Activated T-helper 17 cell treated with anti-CD3 and anti-CD28 coated beads, Interleukin-2, amount 50 U/mL, for 72 hours (primary cell): ENCODE measurements at regions not wholly inside any gene's neighbourhood (a gene's known extent, or its start where the extent isn't known, plus 50 kb on each side); places are given as distances from the start of the nearest gene placed in this dataset.

Experiments used
- ATAC-seq: fragments of 150-1000 bp; cut with Tn5 transposase; replicated peaks from 2 replicates; pipeline ENCODE4 v1.10.0; 2021; ENCODE audit warnings: mild to moderate bottlenecking, moderate library complexity
- H3K27ac Mint-ChIP-seq: one replicate; pipeline ENCODE4 v1.8.0; 2022; ENCODE audit warnings: mixed read lengths
- H3K27me3 Mint-ChIP-seq: one replicate; pipeline ENCODE4 v1.8.0; 2022; ENCODE audit warnings: mixed read lengths
- H3K36me3 Mint-ChIP-seq: one replicate; pipeline ENCODE4 v1.8.0; 2022; ENCODE audit warnings: low read depth, mild to moderate bottlenecking, mixed read lengths
- H3K4me1 Mint-ChIP-seq: one replicate; pipeline ENCODE4 v1.8.0; 2022; ENCODE audit warnings: mixed read lengths
- H3K4me3 Mint-ChIP-seq: one replicate; pipeline ENCODE4 v1.8.0; 2022; ENCODE audit warnings: mild to moderate bottlenecking, mixed read lengths
- H3K9me3 Mint-ChIP-seq: one replicate; pipeline ENCODE4 v1.8.0; 2022; ENCODE audit warnings: mixed read lengths

- Mint-ChIP-seq H3K27ac (no peak overlapping the region), H3K27me3 (no peaks in the 10 kb centered on the region), H3K36me3 (no peaks in the 10 kb centered on the region), H3K4me3 (no peak overlapping the region), H3K9me3 (peaks cover 3% of the 10 kb centered on the region), H3K4me1 (no peaks in the 10 kb centered on the region)
- no peak for ATAC-seq
Observed at GRCh38 chr20:42020316-42020715, 402.1 kb upstream of the CHD6 start.

- no peak overlapping the region for H3K27ac Mint-ChIP-seq
- ATAC-seq, result no peak
- no peaks in the 10 kb centered on the region for H3K36me3 Mint-ChIP-seq
- H3K4me3 Mint-ChIP-seq, result no peak overlapping the region
- no peaks in the 10 kb centered on the region for H3K27me3 Mint-ChIP-seq
- H3K4me1 Mint-ChIP-seq, result no peaks in the 10 kb centered on the region
- H3K9me3 Mint-ChIP-seq, result peaks cover 8% of the 10 kb centered on the region
Observed at GRCh38 chr20:42018979-42019378, 400.8 kb upstream of the CHD6 start.

GRCh38 chr20:42010090-42010489 is 391.9 kb upstream of the CHD6 start:
- no peak for ATAC-seq

GRCh38 chr20:42007251-42007650 is 389.1 kb upstream of the CHD6 start:
- H3K9me3 Mint-ChIP-seq, result peaks cover 4% of the 10 kb centered on the region
- no peaks in the 10 kb centered on the region for H3K36me3 Mint-ChIP-seq
- H3K4me3 Mint-ChIP-seq, result no peak overlapping the region
- peaks cover 3% of the 10 kb centered on the region for H3K27me3 Mint-ChIP-seq
- no peak for ATAC-seq
- H3K4me1 Mint-ChIP-seq, result no peaks in the 10 kb centered on the region
- no peak overlapping the region for H3K27ac Mint-ChIP-seq

More at GRCh38 chr20:42010090-42010489, 391.9 kb upstream of the CHD6 start:
- Mint-ChIP-seq H3K4me1 (no peaks in the 10 kb centered on the region), H3K9me3 (peaks cover 9% of the 10 kb centered on the region), H3K27ac (no peak overlapping the region), H3K4me3 (no peak overlapping the region), H3K27me3 (peaks cover 3% of the 10 kb centered on the region), H3K36me3 (no peaks in the 10 kb centered on the region)

GRCh38 chr20:42005211-42005610 is 387.0 kb upstream of the CHD6 start:
- Mint-ChIP-seq H3K4me3 (no peak overlapping the region), H3K9me3 (peaks cover 3% of the 10 kb centered on the region), H3K27me3 (peaks cover 3% of the 10 kb centered on the region), H3K27ac (no peak overlapping the region), H3K4me1 (no peaks in the 10 kb centered on the region), H3K36me3 (no peaks in the 10 kb centered on the region)
- no peak for ATAC-seq

- Mint-ChIP-seq H3K27ac (no peak overlapping the region), H3K27me3 (peaks cover 3% of the 10 kb centered on the region), H3K36me3 (no peaks in the 10 kb centered on the region), H3K4me1 (no peaks in the 10 kb centered on the region), H3K9me3 (peaks cover 9% of the 10 kb centered on the region), H3K4me3 (no peak overlapping the region)
- no peak for ATAC-seq
Observed at GRCh38 chr20:42003380-42003779, 385.2 kb upstream of the CHD6 start.

GRCh38 chr20:41998539-41999341 is 380.6 kb upstream of the CHD6 start:
- Mint-ChIP-seq H3K27ac (no peak overlapping the region), H3K27me3 (no peaks in the 10 kb centered on the region), H3K9me3 (peaks cover 13% of the 10 kb centered on the region), H3K36me3 (no peaks in the 10 kb centered on the region), H3K4me3 (no peak overlapping the region), H3K4me1 (no peaks in the 10 kb centered on the region)
- ATAC-seq, result no peak

GRCh38 chr20:41996951-41997350 is 378.8 kb upstream of the CHD6 start:
- no peaks in the 10 kb centered on the region for H3K36me3 Mint-ChIP-seq
- no peaks in the 10 kb centered on the region for H3K27me3 Mint-ChIP-seq
- no peak for ATAC-seq
- H3K27ac Mint-ChIP-seq, result no peak overlapping the region
- peaks cover 13% of the 10 kb centered on the region for H3K9me3 Mint-ChIP-seq
- no peaks in the 10 kb centered on the region for H3K4me1 Mint-ChIP-seq
- H3K4me3 Mint-ChIP-seq, result no peak overlapping the region

- H3K36me3 Mint-ChIP-seq, result no peaks in the 10 kb centered on the region
- ATAC-seq, result no peak
- no peaks in the 10 kb centered on the region for H3K4me1 Mint-ChIP-seq
- H3K4me3 Mint-ChIP-seq, result no peak overlapping the region
- H3K9me3 Mint-ChIP-seq, result peaks cover 2% of the 10 kb centered on the region
- no peak overlapping the region for H3K27ac Mint-ChIP-seq
- peaks cover 3% of the 10 kb centered on the region for H3K27me3 Mint-ChIP-seq
Observed at GRCh38 chr20:41992481-41992880, 374.3 kb upstream of the CHD6 start.

GRCh38 chr20:41991412-41991811 is 373.2 kb upstream of the CHD6 start:
- Mint-ChIP-seq H3K27me3 (peaks cover 3% of the 10 kb centered on the region), H3K4me1 (no peaks in the 10 kb centered on the region), H3K27ac (no peak overlapping the region), H3K9me3 (peaks cover 4% of the 10 kb centered on the region), H3K36me3 (no peaks in the 10 kb centered on the region), H3K4me3 (no peak overlapping the region)
- ATAC-seq, result no peak

- ATAC-seq, result no peak
- H3K4me3 Mint-ChIP-seq, result no peak overlapping the region
- H3K36me3 Mint-ChIP-seq, result no peaks in the 10 kb centered on the region
- peaks cover 4% of the 10 kb centered on the region for H3K9me3 Mint-ChIP-seq
- peaks cover 3% of the 10 kb centered on the region for H3K27me3 Mint-ChIP-seq
- H3K27ac Mint-ChIP-seq, result no peak overlapping the region
- no peaks in the 10 kb centered on the region for H3K4me1 Mint-ChIP-seq
Observed at GRCh38 chr20:41989935-41990635, 371.9 kb upstream of the CHD6 start.

GRCh38 chr20:41989039-41989679 is 371.0 kb upstream of the CHD6 start:
- Mint-ChIP-seq H3K9me3 (peaks cover 4% of the 10 kb centered on the region), H3K4me1 (no peaks in the 10 kb centered on the region), H3K27ac (no peak overlapping the region), H3K4me3 (no peak overlapping the region), H3K36me3 (no peaks in the 10 kb centered on the region), H3K27me3 (peaks cover 3% of the 10 kb centered on the region)
- no peak for ATAC-seq

GRCh38 chr20:41984031-41984430 is 365.9 kb upstream of the CHD6 start:
- Mint-ChIP-seq H3K27ac (no peak overlapping the region), H3K36me3 (no peaks in the 10 kb centered on the region), H3K4me1 (no peaks in the 10 kb centered on the region), H3K9me3 (peaks cover 4% of the 10 kb centered on the region), H3K27me3 (peaks cover 3% of the 10 kb centered on the region), H3K4me3 (no peak overlapping the region)
- no peak for ATAC-seq

- Mint-ChIP-seq H3K36me3 (no peaks in the 10 kb centered on the region), H3K4me1 (no peaks in the 10 kb centered on the region), H3K9me3 (peaks cover 4% of the 10 kb centered on the region), H3K27ac (no peak overlapping the region), H3K4me3 (no peak overlapping the region), H3K27me3 (no peaks in the 10 kb centered on the region)
- no peak for ATAC-seq
Observed at GRCh38 chr20:41983159-41983558, 365.0 kb upstream of the CHD6 start.

GRCh38 chr20:41981746-41982145 is 363.6 kb upstream of the CHD6 start:
- H3K4me1 Mint-ChIP-seq, result no peaks in the 10 kb centered on the region
- no peak overlapping the region for H3K4me3 Mint-ChIP-seq
- H3K9me3 Mint-ChIP-seq, result peaks cover 8% of the 10 kb centered on the region
- no peak for ATAC-seq
- no peaks in the 10 kb centered on the region for H3K27me3 Mint-ChIP-seq
- no peaks in the 10 kb centered on the region for H3K36me3 Mint-ChIP-seq
- no peak overlapping the region for H3K27ac Mint-ChIP-seq
